AG10803 (cell line): ENCODE measurements at regions not wholly inside any gene's neighbourhood (a gene's known extent, or its start where the extent isn't known, plus 50 kb on each side); places are given as distances from the start of the nearest gene placed in this dataset.

Experiments used
- DNase-seq: peaks from one replicate; pipeline ENCODE4 v3.0.0; 2010; ENCODE audit warnings: low read depth
- H3K4me3 ChIP-seq: 2 replicates; pipeline ENCODE4 v1.5.1; 2011; ENCODE audit warnings: mild to moderate bottlenecking, low read length, control low read depth
- CTCF ChIP-seq: conservative IDR thresholded peaks from 2 replicates; pipeline ENCODE4 v1.5.1; 2011; ENCODE audit warnings: mild to moderate bottlenecking, low read length, control low read depth, inconsistent platforms

GRCh38 chr13:99662678-99663077, 161.4 kb downstream of the TM9SF2 start:
- H3K4me3 ChIP-seq: no peak overlapping the region
- TF ChIP-seq CTCF: no peak
- no peak for DNase-seq

DNA sequence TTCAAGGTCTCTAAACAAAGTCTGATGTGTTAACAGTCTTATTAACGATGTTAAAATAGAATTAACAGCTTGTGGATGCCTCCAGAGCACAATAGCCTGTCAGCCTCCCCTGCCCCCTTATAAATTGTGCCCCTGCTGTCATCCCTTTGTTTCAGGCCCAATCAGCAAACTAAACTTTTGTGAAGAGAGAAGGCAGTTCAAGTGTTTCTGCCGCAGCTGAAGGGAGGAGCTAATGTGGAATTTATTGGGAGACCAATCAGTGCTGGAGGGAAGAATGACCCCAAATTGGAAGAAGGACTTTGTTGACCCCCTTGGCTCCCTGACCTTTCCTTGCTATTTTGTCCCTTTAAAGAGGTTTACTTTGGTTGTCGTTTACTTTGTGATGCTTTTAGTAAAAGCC, 160.5 kb downstream of the TM9SF2 start:
- no peak overlapping the region for H3K4me3 ChIP-seq
- no peak for TF ChIP-seq CTCF
- DNase-seq: no peak

GRCh38 chr13:99659866-99660554, 158.7 kb downstream of the TM9SF2 start:
- H3K4me3 ChIP-seq: no peak overlapping the region
- TF ChIP-seq CTCF: no peak
- DNase-seq: no peak

DNA sequence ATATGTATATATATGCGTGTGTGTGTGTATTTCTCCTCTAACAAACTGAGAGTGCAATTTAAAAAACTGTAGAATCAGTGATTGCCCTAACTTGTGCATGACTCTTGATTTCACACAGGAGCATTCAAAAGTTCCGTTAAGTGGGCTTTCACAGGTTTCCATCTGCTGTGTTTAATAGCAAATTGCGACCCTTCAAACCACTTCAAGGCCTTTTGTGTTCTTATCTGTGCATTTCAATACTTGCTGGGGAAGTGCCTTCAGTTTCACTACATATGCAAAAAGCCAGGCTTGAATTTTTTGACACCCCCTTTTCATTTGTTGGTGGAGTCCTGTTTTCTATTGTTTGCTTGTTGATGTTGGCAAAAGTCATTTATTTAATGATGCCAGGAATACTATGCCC, 158.0 kb downstream of the TM9SF2 start:
- H3K4me3 ChIP-seq: no peak overlapping the region
- DNase-seq: no peak
- TF ChIP-seq CTCF: no peak

DNA sequence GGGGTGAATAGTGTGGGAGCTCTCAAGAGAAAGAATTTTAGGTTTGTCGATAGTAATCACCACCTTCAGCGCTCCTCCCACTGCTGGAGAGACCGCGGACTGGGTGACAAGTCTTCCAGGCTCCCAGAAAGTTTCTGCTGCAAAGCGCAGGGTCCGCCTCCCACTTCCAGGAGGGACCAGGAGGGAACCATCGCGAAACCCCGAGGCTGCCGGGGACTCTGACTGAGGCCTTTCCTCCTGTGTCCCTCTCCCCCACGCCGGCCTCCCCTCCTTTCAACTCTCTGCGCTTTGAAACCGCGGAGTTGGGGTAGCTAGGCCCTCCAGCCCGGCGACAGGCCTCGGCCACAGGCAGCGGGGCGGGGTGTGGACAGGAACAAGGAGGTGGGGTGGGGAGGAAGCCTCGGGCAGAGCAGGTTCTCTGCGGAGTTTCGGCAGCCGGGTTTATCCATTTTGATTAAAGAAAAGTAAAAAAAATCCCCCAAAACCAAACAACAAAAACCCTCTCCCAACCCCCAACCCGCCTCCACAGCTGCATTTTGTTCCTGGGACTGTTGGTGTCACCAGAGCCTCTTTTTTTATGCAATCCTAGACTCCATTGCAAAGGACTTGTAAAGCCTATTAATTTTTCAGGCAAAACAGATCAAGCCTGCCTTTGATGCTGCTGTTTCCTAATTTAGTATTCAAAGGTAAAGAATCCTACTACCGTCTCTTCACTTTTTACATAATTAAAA, 157.2 kb downstream of the TM9SF2 start:
- H3K4me3 ChIP-seq: peak overlapping the region; percentile 55
- peak; percentile 56 for DNase-seq

DNA sequence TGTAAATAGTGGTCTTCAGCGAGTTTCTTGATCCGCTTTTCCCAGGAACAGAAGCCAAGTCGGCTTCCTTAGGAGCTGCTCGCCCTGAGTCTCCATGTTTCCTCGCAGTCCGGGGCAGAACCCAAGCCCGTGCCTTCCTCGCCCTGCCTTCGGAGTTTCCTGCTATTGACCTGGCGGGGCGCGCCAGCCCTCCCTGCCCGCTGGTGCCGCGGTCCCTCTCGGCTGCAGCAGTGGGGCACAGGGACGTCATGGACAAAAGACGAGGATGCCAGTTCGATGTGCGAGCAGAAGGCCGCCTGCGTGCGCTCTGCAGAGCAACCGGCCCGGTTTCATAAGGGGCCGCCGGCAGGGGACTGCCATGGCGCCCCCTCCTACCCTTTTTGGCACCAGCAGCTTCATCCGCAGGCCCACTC, 156.6 kb downstream of the TM9SF2 start:
- no peak; the same call in 1 of the 2 replicates for TF ChIP-seq CTCF
- peak; percentile 23 for DNase-seq
- peak overlapping the region; percentile 55 for H3K4me3 ChIP-seq

More for the DNA sequence above, 157.2 kb downstream of the TM9SF2 start:
- peak; percentile 48 for TF ChIP-seq CTCF
